NB4 (cell line): ENCODE measurements at regions not wholly inside any gene's neighbourhood (a gene's known extent, or its start where the extent isn't known, plus 50 kb on each side); places are given as distances from the start of the nearest gene placed in this dataset.
"Not testable (repeated sequence)": the region's sequence is repeated elsewhere in the genome, so short reads cannot be mapped to it uniquely, and the experiment has no call there.

Source experiments
- POLR2A ChIP-seq: IDR thresholded peaks from 2 replicates; pipeline ENCODE4 v1.6.1; 2011; ENCODE audit warnings: mild to moderate bottlenecking; ENCODE audit not compliant: insufficient read length; ENCODE audit errors: extremely low read depth
- TF ChIP-seq, protein P1 (sequence below): IDR thresholded peaks from one replicate; pipeline ENCODE4 v1.5.1; 2012; ENCODE audit warnings: low read depth, low read length

DNA sequence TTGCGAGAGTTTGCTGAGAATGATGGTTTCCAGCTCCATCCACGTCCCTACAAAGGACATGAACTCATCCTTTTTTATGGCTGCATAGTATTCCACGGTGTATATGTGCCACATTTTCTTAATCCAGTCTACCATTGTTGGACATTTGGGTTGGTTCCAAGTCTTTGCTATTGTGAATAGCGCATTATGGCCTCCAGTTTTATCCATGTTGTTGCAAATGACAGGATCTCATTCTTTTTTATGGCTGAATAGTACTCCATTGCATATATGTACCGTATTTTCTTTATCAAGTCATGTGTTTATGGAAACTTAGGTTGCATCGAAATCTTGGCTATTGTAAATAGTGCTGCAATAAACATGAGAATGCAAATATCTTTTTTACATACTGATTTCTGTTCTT, 266.1 kb upstream of the STXBP6 start:
- TF ChIP-seq, protein P1, sequence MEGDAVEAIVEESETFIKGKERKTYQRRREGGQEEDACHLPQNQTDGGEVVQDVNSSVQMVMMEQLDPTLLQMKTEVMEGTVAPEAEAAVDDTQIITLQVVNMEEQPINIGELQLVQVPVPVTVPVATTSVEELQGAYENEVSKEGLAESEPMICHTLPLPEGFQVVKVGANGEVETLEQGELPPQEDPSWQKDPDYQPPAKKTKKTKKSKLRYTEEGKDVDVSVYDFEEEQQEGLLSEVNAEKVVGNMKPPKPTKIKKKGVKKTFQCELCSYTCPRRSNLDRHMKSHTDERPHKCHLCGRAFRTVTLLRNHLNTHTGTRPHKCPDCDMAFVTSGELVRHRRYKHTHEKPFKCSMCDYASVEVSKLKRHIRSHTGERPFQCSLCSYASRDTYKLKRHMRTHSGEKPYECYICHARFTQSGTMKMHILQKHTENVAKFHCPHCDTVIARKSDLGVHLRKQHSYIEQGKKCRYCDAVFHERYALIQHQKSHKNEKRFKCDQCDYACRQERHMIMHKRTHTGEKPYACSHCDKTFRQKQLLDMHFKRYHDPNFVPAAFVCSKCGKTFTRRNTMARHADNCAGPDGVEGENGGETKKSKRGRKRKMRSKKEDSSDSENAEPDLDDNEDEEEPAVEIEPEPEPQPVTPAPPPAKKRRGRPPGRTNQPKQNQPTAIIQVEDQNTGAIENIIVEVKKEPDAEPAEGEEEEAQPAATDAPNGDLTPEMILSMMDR, result not testable (repeated sequence)
- not testable (repeated sequence) for TF ChIP-seq POLR2A
